ENCODE measurements at regions not wholly inside any gene's neighbourhood (a gene's known extent, or its start where the extent isn't known, plus 50 kb on each side); places are given as distances from the start of the nearest gene placed in this dataset.

GRCh38 chr1:11352058-11352715 lies 79.2 kb downstream of the UBIAD1 start:
- no peak for TF ChIP-seq CTCF (IDR thresholded peaks at IDR 0.05; ENCODE audit: insufficient read depth, low read length)
- TF ChIP-seq GABPA (IDR thresholded peaks at IDR 0.05; ENCODE audit: low read depth), result no peak
- TF ChIP-seq POLR2AphosphoS5 (IDR thresholded peaks at IDR 0.05; ENCODE audit: low read depth), result no peak

Measured in HL-60 (cell line).